ENCODE measurements at regions not wholly inside any gene's neighbourhood (a gene's known extent, or its start where the extent isn't known, plus 50 kb on each side); places are given as distances from the start of the nearest gene placed in this dataset.

- no peak for TF ChIP-seq CTCF (IDR thresholded peaks at IDR 0.05)
- TF ChIP-seq POLR2A (IDR thresholded peaks at IDR 0.05): no peak
These were observed 113.0 kb upstream of the SYT13 start for GRCh38 chr11:45399166-45399565.

Data from uterus (tissue), 2 donors.